Uterus (tissue), 2 donors: ENCODE measurements at regions not wholly inside any gene's neighbourhood (a gene's known extent, or its start where the extent isn't known, plus 50 kb on each side); places are given as distances from the start of the nearest gene placed in this dataset.
"Not testable (repeated sequence)": the region's sequence is repeated elsewhere in the genome, so short reads cannot be mapped to it uniquely, and the experiment has no call there.

Source experiments
- CTCF ChIP-seq, 4 experiments: fragments of 200-600 bp in 2 of 4; fragments of 450-650 bp in 2 of 4; sonication (generic) in 2 of 4; IDR thresholded peaks; one replicate each; pipeline ENCODE4 v1.5.1; 2016 to 2019; ENCODE audit warnings: antibody characterized with exemption in 4 of 4, mild to moderate bottlenecking in 2 of 4, moderate library complexity in 1 of 4
- POLR2A ChIP-seq, 2 donors: fragments of 450-650 bp; IDR thresholded peaks; one replicate each; pipeline ENCODE4 v1.6.1; 2016; ENCODE audit warnings: antibody characterized with exemption in 2 of 2, mild to moderate bottlenecking in 1 of 2, moderate library complexity in 1 of 2

GRCh38 chr18:14250084-14250677 lies 117.9 kb upstream of the ZNF519 start:
- TF ChIP-seq POLR2A, CTCF (IDR thresholded peaks at IDR 0.05): not testable (repeated sequence)
